ENCODE measurements at regions not wholly inside any gene's neighbourhood (a gene's known extent, or its start where the extent isn't known, plus 50 kb on each side); places are given as distances from the start of the nearest gene placed in this dataset.

DNA sequence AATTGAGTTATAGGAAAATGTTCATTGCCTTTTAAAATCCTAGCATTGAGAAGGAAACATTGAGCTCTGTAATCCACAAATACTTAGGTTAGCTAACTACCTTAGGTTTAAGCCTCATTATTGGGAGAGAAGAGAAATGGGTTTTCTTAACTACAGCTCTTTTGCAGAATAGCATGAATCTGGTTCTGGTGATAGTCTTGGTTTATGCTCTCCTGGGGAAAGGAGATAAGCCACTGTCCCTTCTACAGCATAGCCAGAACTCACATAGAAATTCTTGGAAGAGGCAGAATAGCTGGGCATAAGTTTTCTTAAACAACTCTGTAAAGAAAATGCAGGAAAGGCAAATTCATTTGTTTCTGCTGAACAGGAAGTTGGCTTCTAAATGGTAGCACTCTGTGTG is 378.6 kb upstream of the CHRM2 start:
- TF ChIP-seq, protein P1, sequence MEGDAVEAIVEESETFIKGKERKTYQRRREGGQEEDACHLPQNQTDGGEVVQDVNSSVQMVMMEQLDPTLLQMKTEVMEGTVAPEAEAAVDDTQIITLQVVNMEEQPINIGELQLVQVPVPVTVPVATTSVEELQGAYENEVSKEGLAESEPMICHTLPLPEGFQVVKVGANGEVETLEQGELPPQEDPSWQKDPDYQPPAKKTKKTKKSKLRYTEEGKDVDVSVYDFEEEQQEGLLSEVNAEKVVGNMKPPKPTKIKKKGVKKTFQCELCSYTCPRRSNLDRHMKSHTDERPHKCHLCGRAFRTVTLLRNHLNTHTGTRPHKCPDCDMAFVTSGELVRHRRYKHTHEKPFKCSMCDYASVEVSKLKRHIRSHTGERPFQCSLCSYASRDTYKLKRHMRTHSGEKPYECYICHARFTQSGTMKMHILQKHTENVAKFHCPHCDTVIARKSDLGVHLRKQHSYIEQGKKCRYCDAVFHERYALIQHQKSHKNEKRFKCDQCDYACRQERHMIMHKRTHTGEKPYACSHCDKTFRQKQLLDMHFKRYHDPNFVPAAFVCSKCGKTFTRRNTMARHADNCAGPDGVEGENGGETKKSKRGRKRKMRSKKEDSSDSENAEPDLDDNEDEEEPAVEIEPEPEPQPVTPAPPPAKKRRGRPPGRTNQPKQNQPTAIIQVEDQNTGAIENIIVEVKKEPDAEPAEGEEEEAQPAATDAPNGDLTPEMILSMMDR (conservative IDR thresholded peaks at IDR 0.05; ENCODE audit: low read length) = no peak
- TF ChIP-seq EZH2phosphoT487 (IDR thresholded peaks at IDR 0.05; ENCODE audit: borderline replicate concordance) = no peak

Data from Loucy (cell line).